ENCODE measurements at regions not wholly inside any gene's neighbourhood (a gene's known extent, or its start where the extent isn't known, plus 50 kb on each side); places are given as distances from the start of the nearest gene placed in this dataset.
A peak's percentile ranks its signal among the peaks of the same experiment; 100 is the strongest.

DNA sequence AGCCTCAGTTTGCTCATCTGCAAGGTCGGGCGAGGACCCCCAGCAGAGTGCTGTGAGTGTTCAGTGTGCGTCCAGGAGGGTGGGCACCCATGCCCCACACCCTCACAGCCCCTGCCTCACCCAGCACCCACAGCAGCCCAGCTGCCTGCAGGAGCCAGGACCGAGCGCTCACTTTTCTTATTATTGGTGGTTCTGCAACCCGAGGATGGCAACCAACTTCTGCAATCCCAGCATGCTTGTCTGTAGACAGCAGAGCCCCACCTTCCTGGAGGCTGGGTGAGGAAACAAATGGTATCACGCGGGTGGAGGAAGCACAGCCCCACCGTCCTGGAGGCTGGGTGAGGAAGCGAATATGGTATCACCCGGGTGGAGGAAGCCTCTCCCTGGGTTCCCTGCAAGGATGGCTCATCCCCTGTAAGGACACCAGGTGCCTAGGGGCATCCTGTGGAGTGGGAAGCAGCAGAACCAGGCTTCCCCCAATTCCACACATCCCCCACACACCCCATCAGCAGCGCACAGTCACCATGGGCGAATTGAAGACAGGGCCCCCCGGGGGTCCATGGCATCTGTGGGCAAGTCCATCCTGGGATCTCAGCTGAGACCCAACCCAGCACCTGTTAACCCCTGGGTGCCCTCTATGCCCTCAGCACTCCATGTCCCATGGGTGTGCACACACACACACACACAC, 220.5 kb upstream of the RAB6C start:
- Histone ChIP-seq H3K27me3 (ENCODE audit: control insufficient read depth in 1 of 2, insufficient read depth in 2 of 2, low read length in 2 of 2) (peaks cover 6 to 49% of the 10 kb centered on the region in 2 experiments; a peak in 4 of 5 replicates), H3K27ac (ENCODE audit: extremely low read length, insufficient read depth, low read length) (no peak overlapping the region), H3K79me2 (ENCODE audit: insufficient read depth, low read length) (no peaks in the 10 kb centered on the region), H4K20me1 (ENCODE audit: insufficient read depth, low read length) (no peaks in the 10 kb centered on the region), H3K9ac (ENCODE audit: insufficient read depth, low read depth, low read length) (no peak overlapping the region), H3K36me3 (replicated peaks in 1 of 2; ENCODE audit: control insufficient read depth in 1 of 2, insufficient read depth in 2 of 2, low read length in 2 of 2) (no peaks in the 10 kb centered on the region), H3K9me3 (ENCODE audit: low read length) (no peaks in the 10 kb centered on the region), H3K4me2 (ENCODE audit: low read depth, low read length) (peak overlapping the region; percentile 41), H3K4me1 (ENCODE audit: insufficient read depth, low read length) (no peaks in the 10 kb centered on the region), H2AFZ (ENCODE audit: low read length) (no peak overlapping the region), H3K4me3 (replicated peaks in 1 of 3; ENCODE audit: insufficient read depth in 1 of 3, low read depth in 2 of 3, low read length in 3 of 3) (no peak overlapping the region; a peak in 1 of 6 replicates)
- peak; percentile 13; the same call in 2 of the 3 replicates for ATAC-seq
- BruUV-seq (replicated peaks) = no TSS peak
- DNase-seq (ENCODE audit: low spot score) = no peak
- FAIRE-seq = no peak
- intact Hi-C loops (cut with micrococcal nuclease; ENCODE audit: unreplicated experiment) (no loop called here), in situ Hi-C loops (cut with HindIII; ENCODE audit: extremely low pct_ligation_motif_present, low pct_unique_long_range_greater_than_20kb) (no loop called here)
- WGBS (ENCODE audit: low lambda C conversion rate) = 38% methylated on average over 6 of the region's 14 CpGs
- ChIA-PET POLR2A (no interaction called here), CTCF (ENCODE audit: low intra/inter-chr PET ratio, low total read pairs) (no interaction called here)
- TF ChIP-seq ZNF335 (CRISPR knock-in tag; IDR thresholded peaks at IDR 0.05) = no peak
- no peak for TF ChIP-seq BORCS8-MEF2B (CRISPR knock-in tag; IDR thresholded peaks at IDR 0.05)
- no peak for TF ChIP-seq ZBTB8A (CRISPR knock-in tag; IDR thresholded peaks at IDR 0.05; ENCODE audit: borderline replicate concordance, low read depth)
- no peak for TF ChIP-seq ZFYVE20 (CRISPR knock-in tag; IDR thresholded peaks at IDR 0.05; ENCODE audit: borderline replicate concordance, low read depth)
- no peak for TF ChIP-seq HNRNPL (IDR thresholded peaks at IDR 0.05; ENCODE audit: low read depth, low read length)
- TF ChIP-seq ZNF790 (CRISPR knock-in tag; IDR thresholded peaks at IDR 0.05; ENCODE audit: borderline replicate concordance) = no peak
- TF ChIP-seq MATR3 (CRISPR knock-in tag; IDR thresholded peaks at IDR 0.05) = no peak
- no peak for TF ChIP-seq GATA4 (IDR thresholded peaks at IDR 0.05; ENCODE audit: borderline replicate concordance, low read depth)
- no peak for TF ChIP-seq HDAC2 (CRISPR knock-in tag; IDR thresholded peaks at IDR 0.05)
- TF ChIP-seq ZNF17 (CRISPR knock-in tag; IDR thresholded peaks at IDR 0.05) = no peak
